ENCODE measurements at regions not wholly inside any gene's neighbourhood (a gene's known extent, or its start where the extent isn't known, plus 50 kb on each side); places are given as distances from the start of the nearest gene placed in this dataset.

- no peak for TF ChIP-seq CHD7 (IDR thresholded peaks at IDR 0.05; ENCODE audit: insufficient replicate concordance, low read length)
Observed at GRCh38 chr19:30780456-30780855, 408.3 kb downstream of the ZNF536 start (continued).
